ENCODE measurements at regions not wholly inside any gene's neighbourhood (a gene's known extent, or its start where the extent isn't known, plus 50 kb on each side); places are given as distances from the start of the nearest gene placed in this dataset.

- TF ChIP-seq, protein P1, sequence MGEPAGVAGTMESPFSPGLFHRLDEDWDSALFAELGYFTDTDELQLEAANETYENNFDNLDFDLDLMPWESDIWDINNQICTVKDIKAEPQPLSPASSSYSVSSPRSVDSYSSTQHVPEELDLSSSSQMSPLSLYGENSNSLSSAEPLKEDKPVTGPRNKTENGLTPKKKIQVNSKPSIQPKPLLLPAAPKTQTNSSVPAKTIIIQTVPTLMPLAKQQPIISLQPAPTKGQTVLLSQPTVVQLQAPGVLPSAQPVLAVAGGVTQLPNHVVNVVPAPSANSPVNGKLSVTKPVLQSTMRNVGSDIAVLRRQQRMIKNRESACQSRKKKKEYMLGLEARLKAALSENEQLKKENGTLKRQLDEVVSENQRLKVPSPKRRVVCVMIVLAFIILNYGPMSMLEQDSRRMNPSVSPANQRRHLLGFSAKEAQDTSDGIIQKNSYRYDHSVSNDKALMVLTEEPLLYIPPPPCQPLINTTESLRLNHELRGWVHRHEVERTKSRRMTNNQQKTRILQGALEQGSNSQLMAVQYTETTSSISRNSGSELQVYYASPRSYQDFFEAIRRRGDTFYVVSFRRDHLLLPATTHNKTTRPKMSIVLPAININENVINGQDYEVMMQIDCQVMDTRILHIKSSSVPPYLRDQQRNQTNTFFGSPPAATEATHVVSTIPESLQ (CRISPR knock-in tag; IDR thresholded peaks at IDR 0.05) = no peak
- no peak for TF ChIP-seq SOX15 (CRISPR knock-in tag; IDR thresholded peaks at IDR 0.05)
- no peak for TF ChIP-seq NFE2L1 (CRISPR knock-in tag; IDR thresholded peaks at IDR 0.05)
Observed at GRCh38 chr17:72056727-72057290, 64.0 kb upstream of the SOX9 start (continued).

DNA sequence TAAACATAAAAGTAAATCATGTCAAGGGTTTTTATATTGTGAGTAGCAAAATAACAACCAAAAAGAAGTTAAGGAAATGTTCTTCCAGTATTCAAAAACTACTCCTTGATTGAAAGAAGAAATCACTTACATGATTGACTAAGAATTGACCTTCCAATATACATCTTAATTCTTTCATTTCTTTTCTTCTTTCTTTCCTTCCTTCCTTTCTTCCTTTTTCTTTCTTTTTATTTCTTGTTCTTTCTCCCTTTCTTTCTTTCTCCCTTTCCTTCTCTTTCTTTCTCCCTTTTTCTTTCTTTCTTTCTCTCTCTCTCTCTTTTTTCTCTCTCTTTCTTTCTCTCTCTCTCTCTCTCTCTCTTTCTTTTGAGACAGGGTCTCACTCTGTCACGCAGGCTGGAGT, 60.7 kb upstream of the SOX9 start:
- Mint-ChIP-seq H3K27me3 (ENCODE audit: low read depth) (no peaks in the 10 kb centered on the region), H3K4me1 (peaks cover 13% of the 10 kb centered on the region), H3K36me3 (no peaks in the 10 kb centered on the region), H3K4me3 (no peak overlapping the region), H3K27ac (no peak overlapping the region), H3K9me3 (no peaks in the 10 kb centered on the region)
- CTCF ChIA-PET = no interaction called here
- POLR2A ChIA-PET = no interaction called here
- TF ChIP-seq ATF1 (CRISPR knock-in tag; IDR thresholded peaks at IDR 0.05) (no peak), ETV6 (CRISPR knock-in tag; IDR thresholded peaks at IDR 0.05) (no peak), SMAD4 (CRISPR knock-in tag; IDR thresholded peaks at IDR 0.05) (no peak), ZNF532 (CRISPR knock-in tag; IDR thresholded peaks at IDR 0.05; ENCODE audit: borderline replicate concordance) (no peak), OVOL2 (CRISPR knock-in tag; IDR thresholded peaks at IDR 0.05; ENCODE audit: borderline replicate concordance) (no peak), GRHL2 (CRISPR knock-in tag; IDR thresholded peaks at IDR 0.05; ENCODE audit: insufficient replicate concordance, severe bottlenecking) (no peak), RORB (CRISPR knock-in tag; IDR thresholded peaks at IDR 0.05) (no peak), HMGA2 (CRISPR knock-in tag; IDR thresholded peaks at IDR 0.05) (no peak)
- TF ChIP-seq, protein P2, sequence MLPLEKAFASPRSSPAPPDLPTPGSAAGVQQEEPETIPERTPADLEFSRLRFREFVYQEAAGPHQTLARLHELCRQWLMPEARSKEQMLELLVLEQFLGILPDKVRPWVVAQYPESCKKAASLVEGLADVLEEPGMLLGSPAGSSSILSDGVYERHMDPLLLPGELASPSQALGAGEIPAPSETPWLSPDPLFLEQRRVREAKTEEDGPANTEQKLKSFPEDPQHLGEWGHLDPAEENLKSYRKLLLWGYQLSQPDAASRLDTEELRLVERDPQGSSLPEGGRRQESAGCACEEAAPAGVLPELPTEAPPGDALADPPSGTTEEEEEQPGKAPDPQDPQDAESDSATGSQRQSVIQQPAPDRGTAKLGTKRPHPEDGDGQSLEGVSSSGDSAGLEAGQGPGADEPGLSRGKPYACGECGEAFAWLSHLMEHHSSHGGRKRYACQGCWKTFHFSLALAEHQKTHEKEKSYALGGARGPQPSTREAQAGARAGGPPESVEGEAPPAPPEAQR (CRISPR knock-in tag; IDR thresholded peaks at IDR 0.05) = no peak
- DNase-seq (ENCODE audit: low spot score) (no peak), ATAC-seq (no peak)

DNA sequence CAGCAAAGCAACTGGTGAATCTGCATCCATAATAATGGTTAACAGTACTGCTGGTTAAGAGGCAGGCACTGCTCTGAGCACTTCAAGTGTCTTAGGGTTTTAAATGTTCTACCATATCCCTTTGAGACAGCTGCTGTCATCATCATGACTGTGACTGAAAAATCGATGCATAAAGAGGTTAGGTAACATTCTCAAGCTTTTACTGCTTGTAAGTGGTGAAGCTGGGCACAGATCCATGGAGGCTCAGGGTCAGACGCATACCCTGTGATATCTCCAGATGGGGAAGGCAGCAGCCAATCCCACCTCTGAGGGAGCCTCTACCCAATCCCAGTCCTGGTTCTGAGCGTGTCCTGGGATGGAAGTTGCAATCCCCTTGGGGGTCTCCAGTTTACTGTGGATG, 57.6 kb upstream of the SOX9 start:
- ATAC-seq = no peak
- Mint-ChIP-seq H3K27ac (no peak overlapping the region), H3K27me3 (ENCODE audit: low read depth) (no peaks in the 10 kb centered on the region), H3K4me1 (no peaks in the 10 kb centered on the region), H3K9me3 (no peaks in the 10 kb centered on the region), H3K36me3 (no peaks in the 10 kb centered on the region), H3K4me3 (no peak overlapping the region)
- TF ChIP-seq NFE2L1 (CRISPR knock-in tag; IDR thresholded peaks at IDR 0.05) = no peak
- TF ChIP-seq HMGA2 (CRISPR knock-in tag; IDR thresholded peaks at IDR 0.05) = no peak
- TF ChIP-seq ZNF219 (CRISPR knock-in tag; IDR thresholded peaks at IDR 0.05; ENCODE audit: borderline replicate concordance) = no peak
- no peak for TF ChIP-seq FOXK1 (CRISPR knock-in tag; IDR thresholded peaks at IDR 0.05)
- no peak for TF ChIP-seq FOXP1 (CRISPR knock-in tag; IDR thresholded peaks at IDR 0.05; ENCODE audit: borderline replicate concordance)
- TF ChIP-seq NFYB (CRISPR knock-in tag; conservative IDR thresholded peaks at IDR 0.05; ENCODE audit: low read depth) = no peak
- no peak for TF ChIP-seq CREB1 (CRISPR knock-in tag; IDR thresholded peaks at IDR 0.05)
- no peak for TF ChIP-seq EMX1 (CRISPR knock-in tag; IDR thresholded peaks at IDR 0.05)
- no peak for TF ChIP-seq STAT6 (CRISPR knock-in tag; conservative IDR thresholded peaks at IDR 0.05; ENCODE audit: low read depth)
- no peak for TF ChIP-seq PRRX2 (CRISPR knock-in tag; IDR thresholded peaks at IDR 0.05)
- TF ChIP-seq ZBTB21 (CRISPR knock-in tag; IDR thresholded peaks at IDR 0.05; ENCODE audit: borderline replicate concordance) = no peak
- no peak for TF ChIP-seq ZNF416 (CRISPR knock-in tag; IDR thresholded peaks at IDR 0.05)
- POLR2A ChIA-PET = no interaction called here
- no peak for DNase-seq (ENCODE audit: low spot score)
- CTCF ChIA-PET = no interaction called here
